Astrocyte (in vitro differentiated cells and primary cell): ENCODE measurements at regions not wholly inside any gene's neighbourhood (a gene's known extent, or its start where the extent isn't known, plus 50 kb on each side); places are given as distances from the start of the nearest gene placed in this dataset.

ENCODE experiments used
- DNase-seq: peaks from one replicate; pipeline ENCODE4 v3.0.0-alpha.2; 2010; ENCODE audit warnings: low read depth
- FAIRE-seq: peaks from 2 replicates; lab custom pipeline; 2011; peaks lifted over from hg19 to GRCh38; lab: Jason Lieb, UNC
- H2AFZ ChIP-seq: 2 replicates; pipeline ENCODE4 v1.6.0; 2012; ENCODE audit warnings: low read depth, low read length, inconsistent platforms
- H3K27ac ChIP-seq: 2 replicates; pipeline ENCODE4 v1.5.1; 2011; ENCODE audit warnings: low read depth, low read length, inconsistent platforms
- H3K27me3 ChIP-seq: 2 replicates; pipeline ENCODE4 v1.6.0; 2011; ENCODE audit warnings: low read length, inconsistent platforms; ENCODE audit not compliant: insufficient read depth
- H3K36me3 ChIP-seq: 2 replicates; pipeline ENCODE4 v1.5.1; 2011; ENCODE audit warnings: low read length, inconsistent platforms; ENCODE audit not compliant: insufficient read depth
- H3K4me1 ChIP-seq: 2 replicates; pipeline ENCODE4 v1.5.1; 2011; ENCODE audit warnings: low read length, inconsistent platforms; ENCODE audit not compliant: insufficient read depth
- H3K4me2 ChIP-seq: 2 replicates; pipeline ENCODE4 v1.6.0; 2012; ENCODE audit warnings: low read length, inconsistent platforms
- H3K4me3 ChIP-seq: 2 replicates; pipeline ENCODE4 v1.5.1; 2011; ENCODE audit warnings: low read depth, mild to moderate bottlenecking, low read length, inconsistent platforms; ENCODE audit not compliant: insufficient read depth
- H3K79me2 ChIP-seq: 2 replicates; pipeline ENCODE4 v1.6.0; 2012; ENCODE audit warnings: mild to moderate bottlenecking, low read length, inconsistent platforms; ENCODE audit not compliant: insufficient read depth
- H3K9ac ChIP-seq: 2 replicates; pipeline ENCODE4 v1.6.0; 2012; ENCODE audit warnings: mild to moderate bottlenecking, low read length, inconsistent platforms
- H3K9me3 ChIP-seq: 2 replicates; pipeline ENCODE4 v1.5.1; 2012; ENCODE audit warnings: low read depth, mild to moderate bottlenecking, low read length, inconsistent platforms; ENCODE audit not compliant: insufficient read depth
- H4K20me1 ChIP-seq: 2 replicates; pipeline ENCODE4 v1.6.0; 2012; ENCODE audit warnings: low read length, inconsistent platforms; ENCODE audit not compliant: insufficient read depth
- H3K27ac Mint-ChIP-seq: one replicate; pipeline ENCODE4 v1.8.0; 2021; ENCODE audit warnings: mild to moderate bottlenecking, mixed read lengths; ENCODE audit not compliant: unreplicated experiment
- H3K27me3 Mint-ChIP-seq: one replicate; pipeline ENCODE4 v1.8.0; 2021; ENCODE audit warnings: low read depth, mixed read lengths; ENCODE audit not compliant: unreplicated experiment
- H3K36me3 Mint-ChIP-seq: one replicate; pipeline ENCODE4 v1.8.0; 2021; ENCODE audit warnings: low read depth, mixed read lengths; ENCODE audit not compliant: unreplicated experiment
- H3K4me1 Mint-ChIP-seq: one replicate; pipeline ENCODE4 v1.8.0; 2021; ENCODE audit warnings: low read depth, mixed read lengths; ENCODE audit not compliant: unreplicated experiment
- H3K4me3 Mint-ChIP-seq: one replicate; pipeline ENCODE4 v1.8.0; 2021; ENCODE audit warnings: mild to moderate bottlenecking, moderate library complexity, mixed read lengths; ENCODE audit not compliant: unreplicated experiment
- H3K9me3 Mint-ChIP-seq: one replicate; pipeline ENCODE4 v1.8.0; 2021; ENCODE audit warnings: mild to moderate bottlenecking, mixed read lengths; ENCODE audit not compliant: unreplicated experiment
- EZH2 ChIP-seq: IDR thresholded peaks from 2 replicates; pipeline ENCODE4 v1.6.1; 2012; ENCODE audit warnings: mild to moderate bottlenecking, low read length, inconsistent platforms; ENCODE audit not compliant: insufficient read depth
- TF ChIP-seq, protein P1 (sequence below): IDR thresholded peaks from 2 replicates; pipeline ENCODE4 v1.5.1; 2011; ENCODE audit warnings: low read depth, mild to moderate bottlenecking, inconsistent platforms, low read length, moderate library complexity; ENCODE audit not compliant: insufficient read depth

DNA sequence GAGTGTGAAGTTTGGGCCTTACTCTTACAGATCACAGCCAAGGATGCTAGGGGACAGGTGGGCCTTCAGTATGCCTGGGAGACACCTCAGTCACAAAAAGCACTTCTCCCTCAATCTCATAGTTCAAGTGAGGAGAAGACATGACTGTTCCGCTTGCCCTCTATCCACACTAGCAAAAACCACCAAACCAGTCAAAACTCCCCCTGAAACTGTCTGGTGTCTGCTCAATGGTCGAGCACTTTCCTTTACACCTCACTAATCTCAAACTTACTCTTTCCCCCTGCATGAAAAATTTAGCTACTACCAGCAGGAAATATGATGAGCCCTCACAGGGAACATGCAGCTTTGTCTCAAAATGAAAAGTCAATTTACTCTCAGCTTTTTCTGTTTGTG is 232.2 kb downstream of the TRIB2 start:
- no peaks in the 10 kb centered on the region for H3K9me3 ChIP-seq
- H3K36me3 Mint-ChIP-seq = no peaks in the 10 kb centered on the region
- DNase-seq = no peak
- no peak overlapping the region for H3K4me3 Mint-ChIP-seq
- no peak overlapping the region for H3K4me3 ChIP-seq
- no peaks in the 10 kb centered on the region for H3K27me3 ChIP-seq
- no peak overlapping the region for H3K9ac ChIP-seq
- no peaks in the 10 kb centered on the region for H4K20me1 ChIP-seq
- TF ChIP-seq, protein P1, sequence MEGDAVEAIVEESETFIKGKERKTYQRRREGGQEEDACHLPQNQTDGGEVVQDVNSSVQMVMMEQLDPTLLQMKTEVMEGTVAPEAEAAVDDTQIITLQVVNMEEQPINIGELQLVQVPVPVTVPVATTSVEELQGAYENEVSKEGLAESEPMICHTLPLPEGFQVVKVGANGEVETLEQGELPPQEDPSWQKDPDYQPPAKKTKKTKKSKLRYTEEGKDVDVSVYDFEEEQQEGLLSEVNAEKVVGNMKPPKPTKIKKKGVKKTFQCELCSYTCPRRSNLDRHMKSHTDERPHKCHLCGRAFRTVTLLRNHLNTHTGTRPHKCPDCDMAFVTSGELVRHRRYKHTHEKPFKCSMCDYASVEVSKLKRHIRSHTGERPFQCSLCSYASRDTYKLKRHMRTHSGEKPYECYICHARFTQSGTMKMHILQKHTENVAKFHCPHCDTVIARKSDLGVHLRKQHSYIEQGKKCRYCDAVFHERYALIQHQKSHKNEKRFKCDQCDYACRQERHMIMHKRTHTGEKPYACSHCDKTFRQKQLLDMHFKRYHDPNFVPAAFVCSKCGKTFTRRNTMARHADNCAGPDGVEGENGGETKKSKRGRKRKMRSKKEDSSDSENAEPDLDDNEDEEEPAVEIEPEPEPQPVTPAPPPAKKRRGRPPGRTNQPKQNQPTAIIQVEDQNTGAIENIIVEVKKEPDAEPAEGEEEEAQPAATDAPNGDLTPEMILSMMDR = no peak
- no peak for TF ChIP-seq EZH2
- H3K27ac Mint-ChIP-seq = no peak overlapping the region
- no peaks in the 10 kb centered on the region for H3K79me2 ChIP-seq
- no peaks in the 10 kb centered on the region for H3K36me3 ChIP-seq
- peak overlapping the region; percentile 15 for H3K4me2 ChIP-seq
- H3K4me1 Mint-ChIP-seq = peaks cover 24% of the 10 kb centered on the region
- no peak overlapping the region for H2AFZ ChIP-seq
- no peak overlapping the region for H3K27ac ChIP-seq
- H3K27me3 Mint-ChIP-seq = peaks cover 6% of the 10 kb centered on the region
- H3K4me1 ChIP-seq = peaks cover 18% of the 10 kb centered on the region
- FAIRE-seq = no peak
- H3K9me3 Mint-ChIP-seq = no peaks in the 10 kb centered on the region

DNA sequence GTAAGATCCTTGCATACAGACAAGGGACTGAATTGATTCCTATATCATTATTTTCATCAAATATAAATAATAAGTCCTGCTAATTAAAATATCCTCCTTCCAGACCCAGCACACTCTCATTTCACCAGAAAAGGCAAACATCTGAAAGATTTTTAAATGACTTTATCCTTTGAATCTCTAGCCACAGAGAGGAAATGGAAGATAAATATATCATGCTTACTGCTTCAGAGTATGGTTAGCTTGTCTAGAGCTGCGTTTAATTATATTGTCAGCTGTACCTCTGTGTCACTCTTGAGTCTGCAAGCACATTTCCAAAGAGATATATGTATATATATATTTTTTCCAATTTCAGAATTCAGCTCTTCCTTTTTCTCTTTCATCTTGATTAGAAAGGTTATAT is 232.7 kb downstream of the TRIB2 start:
- Histone ChIP-seq H3K27ac (no peak overlapping the region), H3K79me2 (no peaks in the 10 kb centered on the region), H4K20me1 (no peaks in the 10 kb centered on the region), H3K9me3 (no peaks in the 10 kb centered on the region), H3K36me3 (no peaks in the 10 kb centered on the region), H3K27me3 (no peaks in the 10 kb centered on the region), H3K9ac (no peak overlapping the region), H3K4me3 (no peak overlapping the region), H2AFZ (no peak overlapping the region), H3K4me2 (no peak overlapping the region), H3K4me1 (peaks cover 18% of the 10 kb centered on the region)
- Mint-ChIP-seq H3K36me3 (no peaks in the 10 kb centered on the region), H3K27me3 (peaks cover 6% of the 10 kb centered on the region), H3K4me1 (peaks cover 24% of the 10 kb centered on the region), H3K9me3 (no peaks in the 10 kb centered on the region), H3K27ac (no peak overlapping the region), H3K4me3 (no peak overlapping the region)
- no peak for DNase-seq
- no peak for FAIRE-seq
- TF ChIP-seq, protein P1 = no peak
- TF ChIP-seq EZH2 = no peak

DNA sequence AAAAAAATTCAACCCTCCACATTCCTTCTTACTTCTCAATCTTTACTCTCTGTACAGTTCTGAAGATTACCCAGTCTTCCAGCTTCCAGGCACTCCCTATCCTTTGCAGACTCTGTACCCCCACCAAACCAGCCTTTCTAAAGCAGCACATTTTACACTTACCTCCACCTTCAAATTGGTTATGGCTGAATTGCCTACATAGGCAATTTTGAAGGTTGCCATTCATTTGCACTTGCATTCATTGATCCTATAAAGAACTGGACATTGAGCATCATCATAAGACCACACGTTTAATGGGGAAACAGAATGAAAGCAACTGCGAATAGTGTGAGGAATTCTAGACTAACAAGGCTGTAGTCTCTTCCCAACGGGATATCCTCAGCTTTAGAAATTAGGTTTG is 233.4 kb downstream of the TRIB2 start:
- Histone ChIP-seq H3K4me1 (peaks cover 18% of the 10 kb centered on the region), H3K36me3 (no peaks in the 10 kb centered on the region), H3K27ac (no peak overlapping the region), H3K4me2 (no peak overlapping the region), H3K4me3 (no peak overlapping the region), H3K9ac (no peak overlapping the region), H4K20me1 (no peaks in the 10 kb centered on the region), H2AFZ (no peak overlapping the region), H3K27me3 (no peaks in the 10 kb centered on the region), H3K9me3 (no peaks in the 10 kb centered on the region), H3K79me2 (no peaks in the 10 kb centered on the region)
- FAIRE-seq (no peak), DNase-seq (no peak)
- TF ChIP-seq, protein P1 = no peak
- TF ChIP-seq EZH2 = no peak
- Mint-ChIP-seq H3K4me1 (peaks cover 24% of the 10 kb centered on the region), H3K9me3 (no peaks in the 10 kb centered on the region), H3K4me3 (no peak overlapping the region), H3K27ac (peak overlapping the region; percentile 55), H3K27me3 (peaks cover 6% of the 10 kb centered on the region), H3K36me3 (no peaks in the 10 kb centered on the region)
